SH-SY5Y (cell line): ENCODE measurements at regions not wholly inside any gene's neighbourhood (a gene's known extent, or its start where the extent isn't known, plus 50 kb on each side); places are given as distances from the start of the nearest gene placed in this dataset.

Source experiments
- GATA2 ChIP-seq: IDR thresholded peaks from 2 replicates; pipeline ENCODE4 v1.6.1; 2011; ENCODE audit warnings: mild to moderate bottlenecking, low read depth, low read length
- GATA3 ChIP-seq: IDR thresholded peaks from 2 replicates; pipeline ENCODE4 v1.6.1; 2011; ENCODE audit warnings: low read depth, mild to moderate bottlenecking, low read length, moderate library complexity

DNA sequence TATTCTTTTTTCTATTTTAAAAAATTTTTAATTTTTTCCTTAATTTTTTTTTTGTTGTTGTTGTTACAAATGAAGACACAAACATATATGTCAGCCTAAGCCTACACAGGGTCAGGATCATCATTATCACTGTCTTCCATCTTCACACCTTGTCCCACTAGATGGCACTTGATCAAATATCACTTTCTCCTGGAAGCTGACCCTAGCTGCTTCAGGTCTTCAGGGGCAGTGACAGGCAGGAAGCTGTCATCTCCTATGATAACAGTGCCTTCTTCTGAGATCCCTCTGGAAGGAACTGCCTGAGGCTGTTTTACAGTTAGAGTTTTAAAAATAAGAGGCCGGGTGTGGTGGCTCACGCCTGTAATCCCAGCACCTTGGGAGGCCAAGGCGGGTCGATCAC is 70.2 kb upstream of the EEF1E1 start:
- TF ChIP-seq GATA2 (no peak), GATA3 (no peak)
